ENCODE measurements at regions not wholly inside any gene's neighbourhood (a gene's known extent, or its start where the extent isn't known, plus 50 kb on each side); places are given as distances from the start of the nearest gene placed in this dataset.

- TF ChIP-seq CTCF (IDR thresholded peaks at IDR 0.05) (no peak), POLR2A (IDR thresholded peaks at IDR 0.05) (no peak)
Measured at GRCh38 chr13:33543089-33543459, 257.5 kb upstream of the STARD13 start.
